Activated CD8-positive, alpha-beta T cell treated with anti-CD3 and anti-CD28 coated beads, Interleukin-2, amount 10 ng/mL, durations not matched to agents 7 days and 5 days (primary cell): ENCODE measurements at regions not wholly inside any gene's neighbourhood (a gene's known extent, or its start where the extent isn't known, plus 50 kb on each side); places are given as distances from the start of the nearest gene placed in this dataset.

Experiments used
- ATAC-seq: fragments of 150-1000 bp; cut with Tn5 transposase; one replicate; pipeline ENCODE4 v1.10.0; 2021; ENCODE audit warnings: moderate library complexity
- CTCF ChIA-PET: fragments of 350-600 bp; sonication (Branson Sonifier 250); formaldehyde crosslinking; loops from one replicate; lab custom pipeline; 2021; ENCODE audit warnings: antibody characterized with exemption; lab: Charles Lee
- POLR2A ChIA-PET: fragments of 350-600 bp; sonication (Branson Sonifier 250); formaldehyde crosslinking; loops from one replicate; lab custom pipeline; 2021; ENCODE audit warnings: antibody characterized with exemption; lab: Charles Lee
- DNase-seq: peaks from one replicate; pipeline ENCODE4 v3.0.0-alpha.2; 2020
- H3K27ac Mint-ChIP-seq: one replicate; pipeline ENCODE4 v1.8.0; 2021; ENCODE audit warnings: mild to moderate bottlenecking, mixed read lengths
- H3K27me3 Mint-ChIP-seq: one replicate; pipeline ENCODE4 v1.8.0; 2021; ENCODE audit warnings: low read depth, mixed read lengths
- H3K36me3 Mint-ChIP-seq: one replicate; pipeline ENCODE4 v1.8.0; 2021; ENCODE audit warnings: low read depth, mixed read lengths
- H3K4me1 Mint-ChIP-seq: one replicate; pipeline ENCODE4 v1.8.0; 2021; ENCODE audit warnings: low read depth, mixed read lengths
- H3K4me3 Mint-ChIP-seq: one replicate; pipeline ENCODE4 v1.8.0; 2021; ENCODE audit warnings: mild to moderate bottlenecking, mixed read lengths
- H3K9me3 Mint-ChIP-seq: one replicate; pipeline ENCODE4 v1.8.0; 2022; ENCODE audit warnings: mixed read lengths; ENCODE audit not compliant: insufficient read depth

DNA sequence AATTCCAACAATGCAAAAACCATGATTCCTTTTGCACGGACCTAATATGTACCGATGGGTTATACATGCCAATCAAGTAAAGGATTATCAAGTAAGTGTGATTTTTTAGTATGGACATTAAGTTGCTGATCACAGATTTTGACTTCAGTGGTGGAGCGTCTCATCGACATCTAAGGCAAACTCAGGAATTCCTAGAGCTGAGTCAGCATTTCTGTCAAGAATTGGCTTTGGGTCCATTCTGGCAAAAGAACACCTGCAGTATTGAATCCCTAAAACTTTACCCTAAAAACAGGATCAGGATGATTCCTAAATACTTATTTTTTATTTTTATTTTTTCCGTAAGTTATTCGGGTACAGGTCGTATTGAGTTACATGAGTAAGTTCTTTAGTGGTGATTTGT, 83.6 kb downstream of the HPGD start:
- Mint-ChIP-seq H3K9me3 (no peaks in the 10 kb centered on the region), H3K36me3 (no peaks in the 10 kb centered on the region), H3K4me3 (no peak overlapping the region), H3K27ac (no peak overlapping the region), H3K4me1 (no peaks in the 10 kb centered on the region), H3K27me3 (no peaks in the 10 kb centered on the region)
- no peak for ATAC-seq
- ChIA-PET CTCF (no interaction called here), POLR2A (no interaction called here)
- no peak for DNase-seq

- no peaks in the 10 kb centered on the region for H3K27me3 Mint-ChIP-seq
- no peak overlapping the region for H3K4me3 Mint-ChIP-seq
- ATAC-seq (no peak), DNase-seq (no peak)
- no peaks in the 10 kb centered on the region for H3K9me3 Mint-ChIP-seq
- no peak overlapping the region for H3K27ac Mint-ChIP-seq
- ChIA-PET CTCF (no interaction called here), POLR2A (no interaction called here)
- H3K4me1 Mint-ChIP-seq, result no peaks in the 10 kb centered on the region
- no peaks in the 10 kb centered on the region for H3K36me3 Mint-ChIP-seq
Measured at GRCh38 chr4:174437749-174438148, 84.5 kb downstream of the HPGD start.

DNA sequence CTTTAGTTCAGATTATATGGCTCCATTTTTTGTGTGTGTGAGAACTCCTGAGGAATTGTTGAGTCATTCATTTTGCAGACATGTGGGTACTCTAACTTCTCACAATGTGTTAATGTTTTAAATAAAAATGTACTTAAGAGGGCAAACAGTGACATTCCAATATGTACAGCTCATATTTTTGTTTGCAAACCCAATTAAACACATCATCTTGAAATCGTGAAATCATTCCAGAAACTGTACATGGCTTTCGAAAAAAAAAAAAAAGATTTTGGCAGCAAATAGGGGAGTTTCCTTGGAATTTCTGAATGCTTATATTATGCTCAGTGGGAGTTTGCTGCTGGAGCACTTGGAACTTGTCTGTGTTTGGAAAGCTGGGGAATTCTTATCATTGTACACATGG, 85.0 kb downstream of the HPGD start:
- ChIA-PET CTCF (interaction anchor here (0.6 kb wide), 1 partner anchor 11 kb away, joined by 3 read pairs; no protein-coding TSS in a partner anchor), POLR2A (no interaction called here)
- H3K9me3 Mint-ChIP-seq, result no peaks in the 10 kb centered on the region
- no peak for ATAC-seq
- DNase-seq, result no peak
- no peak overlapping the region for H3K27ac Mint-ChIP-seq
- H3K27me3 Mint-ChIP-seq, result no peaks in the 10 kb centered on the region
- no peaks in the 10 kb centered on the region for H3K4me1 Mint-ChIP-seq
- no peak overlapping the region for H3K4me3 Mint-ChIP-seq
- H3K36me3 Mint-ChIP-seq, result no peaks in the 10 kb centered on the region

- Mint-ChIP-seq H3K27me3 (no peaks in the 10 kb centered on the region), H3K36me3 (no peaks in the 10 kb centered on the region), H3K4me3 (no peak overlapping the region), H3K27ac (no peak overlapping the region), H3K9me3 (no peaks in the 10 kb centered on the region), H3K4me1 (no peaks in the 10 kb centered on the region)
- DNase-seq (no peak), ATAC-seq (no peak)
- POLR2A ChIA-PET, result no interaction called here
- CTCF ChIA-PET, result interaction anchor here (1.1 kb wide), 1 partner anchor 57 kb away, joined by 3 read pairs; no protein-coding TSS in a partner anchor
Measured at GRCh38 chr4:174436377-174436776, 85.9 kb downstream of the HPGD start.

- no peaks in the 10 kb centered on the region for H3K27me3 Mint-ChIP-seq
- H3K9me3 Mint-ChIP-seq, result no peaks in the 10 kb centered on the region
- CTCF ChIA-PET, result interaction anchor here (1.1 kb wide), 1 partner anchor 57 kb away, joined by 3 read pairs; no protein-coding TSS in a partner anchor
- no peak overlapping the region for H3K27ac Mint-ChIP-seq
- POLR2A ChIA-PET, result no interaction called here
- ATAC-seq (no peak), DNase-seq (no peak)
- H3K4me3 Mint-ChIP-seq, result no peak overlapping the region
- H3K4me1 Mint-ChIP-seq, result no peaks in the 10 kb centered on the region
- no peaks in the 10 kb centered on the region for H3K36me3 Mint-ChIP-seq
Measured at GRCh38 chr4:174435974-174436373, 86.3 kb downstream of the HPGD start.

GRCh38 chr4:174434455-174434854, 87.8 kb downstream of the HPGD start:
- Mint-ChIP-seq H3K4me3 (no peak overlapping the region), H3K4me1 (no peaks in the 10 kb centered on the region), H3K36me3 (no peaks in the 10 kb centered on the region), H3K27me3 (no peaks in the 10 kb centered on the region), H3K27ac (no peak overlapping the region), H3K9me3 (no peaks in the 10 kb centered on the region)
- no peak for ATAC-seq
- ChIA-PET POLR2A (interaction anchor here (0.7 kb wide), 1 partner anchor 32 kb away, joined by 5 read pairs; no protein-coding TSS in a partner anchor), CTCF (no interaction called here)
- DNase-seq, result no peak

DNA sequence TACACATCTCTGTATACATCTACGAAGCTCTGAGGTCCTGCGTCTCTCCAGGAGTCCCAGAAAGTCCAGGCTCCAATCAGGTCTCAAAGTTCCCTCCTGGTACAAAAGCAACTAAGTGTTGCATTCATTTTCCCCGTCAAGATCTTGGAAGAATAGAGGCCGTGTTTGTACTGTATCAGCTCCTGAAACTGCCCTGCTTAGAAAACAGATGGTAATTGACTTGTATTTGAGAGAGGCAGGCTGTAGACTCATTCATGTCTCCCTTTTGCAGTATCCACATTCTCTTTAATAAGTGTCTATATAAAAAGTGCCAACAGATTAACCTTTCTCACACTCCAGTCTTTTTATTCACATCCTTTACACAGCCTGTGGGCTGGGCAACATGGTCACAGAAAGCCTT, 91.7 kb downstream of the HPGD start:
- CTCF ChIA-PET, result no interaction called here
- POLR2A ChIA-PET, result no interaction called here
- H3K36me3 Mint-ChIP-seq, result no peaks in the 10 kb centered on the region

DNA sequence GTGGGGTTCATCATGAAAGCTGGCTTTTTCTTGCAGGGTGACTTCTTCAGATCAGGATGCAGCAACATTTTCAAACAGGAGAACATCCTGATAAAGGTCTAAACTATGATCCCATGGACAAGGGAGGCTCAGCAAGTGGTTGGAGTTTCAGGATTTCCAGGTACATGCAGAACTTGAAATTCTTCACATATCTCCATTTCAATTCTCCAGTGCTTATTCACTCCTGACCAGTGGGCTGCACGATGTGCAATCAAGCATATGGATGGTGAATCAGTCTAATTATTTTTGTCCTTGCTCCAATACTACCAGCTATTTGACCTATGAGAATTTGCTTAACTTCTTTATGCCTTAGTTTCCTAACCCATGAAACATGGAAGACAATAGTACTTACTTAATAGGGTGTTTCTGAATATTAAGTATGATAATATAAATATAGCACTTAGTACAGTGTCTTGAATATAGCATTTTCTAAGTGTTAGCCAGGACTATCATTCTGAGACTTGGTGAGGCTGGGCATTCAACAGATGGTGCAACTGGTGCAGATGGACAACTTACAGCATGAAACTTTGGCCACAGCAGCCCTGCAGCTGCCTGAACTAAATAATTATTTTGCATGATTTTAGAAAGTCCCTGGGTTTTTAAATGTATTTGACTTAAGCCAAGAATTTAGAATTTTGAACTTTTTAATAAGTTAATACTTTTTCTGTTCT, 92.4 kb downstream of the HPGD start:
- no peaks in the 10 kb centered on the region for H3K9me3 Mint-ChIP-seq
- no peaks in the 10 kb centered on the region for H3K4me1 Mint-ChIP-seq
- ChIA-PET POLR2A (no interaction called here), CTCF (no interaction called here)
- H3K27me3 Mint-ChIP-seq, result no peaks in the 10 kb centered on the region
- no peaks in the 10 kb centered on the region for H3K36me3 Mint-ChIP-seq
- DNase-seq (no peak), ATAC-seq (no peak)
- no peak overlapping the region for H3K27ac Mint-ChIP-seq
- no peak overlapping the region for H3K4me3 Mint-ChIP-seq

More for the DNA sequence above, 91.7 kb downstream of the HPGD start:
- Mint-ChIP-seq H3K4me3 (no peak overlapping the region), H3K27me3 (no peaks in the 10 kb centered on the region), H3K4me1 (no peaks in the 10 kb centered on the region), H3K9me3 (no peaks in the 10 kb centered on the region), H3K27ac (no peak overlapping the region)
- DNase-seq (no peak), ATAC-seq (no peak)

DNA sequence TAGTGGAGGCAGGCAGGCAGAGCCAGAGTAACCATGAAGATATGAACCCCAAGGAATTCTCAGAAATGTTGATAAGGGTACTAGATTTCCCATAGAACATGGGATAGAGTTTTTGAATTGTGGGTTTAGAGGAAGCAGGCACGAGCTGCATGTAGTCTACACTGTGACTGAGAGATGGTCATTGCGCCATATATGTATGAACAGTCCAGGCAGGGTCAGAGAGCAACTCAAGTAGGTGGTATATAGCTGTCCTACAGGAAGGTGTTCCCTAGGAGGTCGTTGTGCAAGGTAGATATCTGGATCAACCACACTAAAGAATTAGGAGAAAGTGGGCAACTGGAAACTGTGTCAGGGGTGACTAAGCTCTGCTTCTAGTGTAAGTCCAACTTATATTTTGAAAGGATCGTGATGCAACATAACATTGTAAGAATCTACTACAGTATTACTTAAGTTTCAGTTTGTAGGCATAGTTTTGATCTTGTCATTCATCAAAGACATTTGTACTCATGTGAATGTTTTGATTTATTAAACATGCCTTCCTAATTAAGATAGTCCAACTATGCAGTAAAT, 94.6 kb downstream of the HPGD start:
- Mint-ChIP-seq H3K27me3 (no peaks in the 10 kb centered on the region), H3K27ac (no peak overlapping the region), H3K4me3 (no peak overlapping the region), H3K9me3 (no peaks in the 10 kb centered on the region), H3K4me1 (peaks cover 11% of the 10 kb centered on the region), H3K36me3 (no peaks in the 10 kb centered on the region)
- ChIA-PET POLR2A (no interaction called here), CTCF (no interaction called here)
- ATAC-seq, result no peak
- DNase-seq, result no peak

DNA sequence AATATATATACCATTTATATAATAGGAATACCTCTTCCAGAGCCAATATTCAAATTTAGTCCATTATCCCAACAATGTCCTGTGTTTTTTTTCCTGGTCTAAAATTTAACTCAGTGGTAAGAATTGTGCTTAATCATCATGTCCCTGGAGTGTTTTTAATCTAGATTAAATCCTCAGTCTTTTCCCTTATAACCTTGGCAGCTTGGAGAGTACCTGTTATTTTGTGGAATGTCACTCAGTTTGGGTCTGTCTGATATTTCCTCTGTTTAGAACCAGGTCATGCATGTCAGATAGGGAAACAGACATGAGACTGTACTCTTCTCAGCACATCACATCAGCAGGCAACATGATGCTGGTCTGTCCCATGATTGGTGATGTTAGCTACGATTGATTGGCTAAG, 96.6 kb downstream of the HPGD start:
- POLR2A ChIA-PET, result no interaction called here
- no peaks in the 10 kb centered on the region for H3K36me3 Mint-ChIP-seq
- H3K4me3 Mint-ChIP-seq, result no peak overlapping the region
- CTCF ChIA-PET, result no interaction called here
- DNase-seq (no peak), ATAC-seq (no peak)
- H3K9me3 Mint-ChIP-seq, result no peaks in the 10 kb centered on the region
- H3K27ac Mint-ChIP-seq, result no peak overlapping the region
- H3K27me3 Mint-ChIP-seq, result no peaks in the 10 kb centered on the region
- peaks cover 18% of the 10 kb centered on the region for H3K4me1 Mint-ChIP-seq

- Mint-ChIP-seq H3K36me3 (no peaks in the 10 kb centered on the region), H3K27me3 (no peaks in the 10 kb centered on the region), H3K9me3 (no peaks in the 10 kb centered on the region), H3K4me1 (peaks cover 33% of the 10 kb centered on the region), H3K4me3 (peak overlapping the region; percentile 8), H3K27ac (no peak overlapping the region)
- POLR2A ChIA-PET, result no interaction called here
- peak; percentile 54 for ATAC-seq
- CTCF ChIA-PET, result interaction anchor here (0.7 to 0.9 kb wide), 2 partner anchors 14 to 99 kb away, joined by 3 read pairs; partner anchors contain the start of gene HPGD
- peak; percentile 21 for DNase-seq
Measured at GRCh38 chr4:174423257-174423944, 98.9 kb downstream of the HPGD start.

DNA sequence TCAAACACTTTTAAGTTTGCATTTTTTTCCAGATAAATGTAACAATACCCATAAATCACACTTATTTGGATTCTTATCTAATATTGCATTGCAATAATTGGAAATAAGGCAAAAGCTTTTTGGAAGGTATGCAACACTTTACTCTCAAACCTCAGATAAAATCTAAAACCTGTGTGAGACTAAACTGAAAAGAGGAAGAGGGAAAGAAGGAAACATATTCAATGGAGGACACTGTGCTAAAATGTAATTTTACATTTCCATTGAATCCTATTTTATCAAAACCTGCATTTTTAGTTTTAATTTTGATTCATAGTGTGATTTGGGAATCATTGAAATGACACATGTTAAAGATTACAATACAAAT, 99.4 kb downstream of the HPGD start:
- no peak for DNase-seq
- ATAC-seq, result no peak
- ChIA-PET CTCF (interaction anchor here (0.9 kb wide), 1 partner anchor 99 kb away, joined by 3 read pairs; the partner anchor contains the start of gene HPGD), POLR2A (no interaction called here)
- H3K27me3 Mint-ChIP-seq, result no peaks in the 10 kb centered on the region
- no peaks in the 10 kb centered on the region for H3K9me3 Mint-ChIP-seq
- H3K4me3 Mint-ChIP-seq, result no peak overlapping the region
- H3K4me1 Mint-ChIP-seq, result peaks cover 33% of the 10 kb centered on the region
- no peak overlapping the region for H3K27ac Mint-ChIP-seq
- no peaks in the 10 kb centered on the region for H3K36me3 Mint-ChIP-seq
